Activated CD8-positive, alpha-beta T cell treated with anti-CD3 and anti-CD28 coated beads for 36 hours (primary cell): ENCODE measurements at regions not wholly inside any gene's neighbourhood (a gene's known extent, or its start where the extent isn't known, plus 50 kb on each side); places are given as distances from the start of the nearest gene placed in this dataset.

Experiments used
- ATAC-seq: fragments of 200-7000 bp; cut with Tn5 transposase; one replicate; pipeline ENCODE4 v1.10.0; 2021; ENCODE audit warnings: mild to moderate bottlenecking, moderate library complexity
- CTCF ChIA-PET: fragments of 350-600 bp; sonication (Branson Sonifier 250); formaldehyde crosslinking; loops from one replicate; lab custom pipeline; 2021; ENCODE audit warnings: antibody characterized with exemption; lab: Charles Lee
- POLR2A ChIA-PET: fragments of 350-600 bp; sonication (Branson Sonifier 250); formaldehyde crosslinking; loops from one replicate; lab custom pipeline; 2021; ENCODE audit warnings: antibody characterized with exemption; lab: Charles Lee
- DNase-seq: peaks from one replicate; pipeline ENCODE4 v3.0.0-alpha.2; 2020
- H3K27ac Mint-ChIP-seq: one replicate; pipeline ENCODE4 v1.8.0; 2021; ENCODE audit warnings: mild to moderate bottlenecking, mixed read lengths
- H3K27me3 Mint-ChIP-seq: one replicate; pipeline ENCODE4 v1.8.0; 2021; ENCODE audit warnings: mixed read lengths
- H3K36me3 Mint-ChIP-seq: one replicate; pipeline ENCODE4 v1.8.0; 2021; ENCODE audit warnings: low read depth, mixed read lengths
- H3K4me1 Mint-ChIP-seq: one replicate; pipeline ENCODE4 v1.8.0; 2021; ENCODE audit warnings: low read depth, mixed read lengths
- H3K4me3 Mint-ChIP-seq: one replicate; pipeline ENCODE4 v1.8.0; 2021; ENCODE audit warnings: mild to moderate bottlenecking, moderate library complexity, mixed read lengths
- H3K9me3 Mint-ChIP-seq: one replicate; pipeline ENCODE4 v1.8.0; 2021; ENCODE audit warnings: mixed read lengths
- intact Hi-C: fragments of 100-400 bp; cut with micrococcal nuclease; formaldehyde crosslinking; loops from one replicate; pipeline ENCODE4 v1.10.0; 2022
- TF ChIP-seq, protein P1 (sequence below): fragments of 200-600 bp; IDR thresholded peaks from one replicate; pipeline ENCODE4 v1.8.0; 2022; ENCODE audit warnings: antibody characterized with exemption, mild to moderate bottlenecking

- TF ChIP-seq, protein P1, sequence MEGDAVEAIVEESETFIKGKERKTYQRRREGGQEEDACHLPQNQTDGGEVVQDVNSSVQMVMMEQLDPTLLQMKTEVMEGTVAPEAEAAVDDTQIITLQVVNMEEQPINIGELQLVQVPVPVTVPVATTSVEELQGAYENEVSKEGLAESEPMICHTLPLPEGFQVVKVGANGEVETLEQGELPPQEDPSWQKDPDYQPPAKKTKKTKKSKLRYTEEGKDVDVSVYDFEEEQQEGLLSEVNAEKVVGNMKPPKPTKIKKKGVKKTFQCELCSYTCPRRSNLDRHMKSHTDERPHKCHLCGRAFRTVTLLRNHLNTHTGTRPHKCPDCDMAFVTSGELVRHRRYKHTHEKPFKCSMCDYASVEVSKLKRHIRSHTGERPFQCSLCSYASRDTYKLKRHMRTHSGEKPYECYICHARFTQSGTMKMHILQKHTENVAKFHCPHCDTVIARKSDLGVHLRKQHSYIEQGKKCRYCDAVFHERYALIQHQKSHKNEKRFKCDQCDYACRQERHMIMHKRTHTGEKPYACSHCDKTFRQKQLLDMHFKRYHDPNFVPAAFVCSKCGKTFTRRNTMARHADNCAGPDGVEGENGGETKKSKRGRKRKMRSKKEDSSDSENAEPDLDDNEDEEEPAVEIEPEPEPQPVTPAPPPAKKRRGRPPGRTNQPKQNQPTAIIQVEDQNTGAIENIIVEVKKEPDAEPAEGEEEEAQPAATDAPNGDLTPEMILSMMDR, result no peak
- intact Hi-C loops, result no loop called here
- peaks cover 2% of the 10 kb centered on the region for H3K27me3 Mint-ChIP-seq
- DNase-seq (no peak), ATAC-seq (no peak)
- H3K4me1 Mint-ChIP-seq, result no peaks in the 10 kb centered on the region
- no peak overlapping the region for H3K4me3 Mint-ChIP-seq
- ChIA-PET CTCF (no interaction called here), POLR2A (no interaction called here)
- no peaks in the 10 kb centered on the region for H3K36me3 Mint-ChIP-seq
- peaks cover under 1% of the 10 kb centered on the region for H3K9me3 Mint-ChIP-seq
- H3K27ac Mint-ChIP-seq, result no peak overlapping the region
Observed at GRCh38 chr17:11026903-11027302, 189.0 kb upstream of the PIRT start.

GRCh38 chr17:11023639-11024479 is 186.0 kb upstream of the PIRT start:
- DNase-seq, result no peak
- H3K27ac Mint-ChIP-seq, result no peak overlapping the region
- peaks cover 11% of the 10 kb centered on the region for H3K27me3 Mint-ChIP-seq
- ATAC-seq, result no peak
- TF ChIP-seq, protein P1, result no peak
- no peaks in the 10 kb centered on the region for H3K9me3 Mint-ChIP-seq
- no peaks in the 10 kb centered on the region for H3K4me1 Mint-ChIP-seq
- H3K36me3 Mint-ChIP-seq, result no peaks in the 10 kb centered on the region
- CTCF ChIA-PET, result interaction anchor here (1.6 kb wide), 1 partner anchor 121 kb away, joined by 3 read pairs; no protein-coding TSS in a partner anchor
- intact Hi-C loops, result no loop called here
- H3K4me3 Mint-ChIP-seq, result no peak overlapping the region
- POLR2A ChIA-PET, result no interaction called here

DNA sequence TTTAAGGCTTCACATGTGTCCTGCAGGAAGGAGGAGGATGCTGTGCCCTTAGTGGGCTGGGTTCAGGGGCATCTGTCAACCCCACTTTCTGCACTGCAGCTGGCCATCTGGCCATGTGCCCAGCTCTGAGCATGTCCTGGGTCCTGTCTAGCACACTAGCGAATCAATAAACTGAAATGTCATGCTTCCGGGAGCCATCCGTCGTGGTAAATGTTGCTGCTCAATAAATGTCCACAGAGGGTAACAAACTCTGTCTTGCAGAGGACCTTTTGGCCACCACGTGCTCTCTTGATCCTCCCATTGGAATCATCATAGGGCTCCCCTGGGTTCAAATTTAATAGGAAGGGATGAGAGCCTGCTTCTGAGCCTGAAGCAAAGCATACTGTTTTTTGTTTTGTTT is 168.6 kb upstream of the PIRT start:
- H3K4me1 Mint-ChIP-seq, result no peaks in the 10 kb centered on the region

DNA sequence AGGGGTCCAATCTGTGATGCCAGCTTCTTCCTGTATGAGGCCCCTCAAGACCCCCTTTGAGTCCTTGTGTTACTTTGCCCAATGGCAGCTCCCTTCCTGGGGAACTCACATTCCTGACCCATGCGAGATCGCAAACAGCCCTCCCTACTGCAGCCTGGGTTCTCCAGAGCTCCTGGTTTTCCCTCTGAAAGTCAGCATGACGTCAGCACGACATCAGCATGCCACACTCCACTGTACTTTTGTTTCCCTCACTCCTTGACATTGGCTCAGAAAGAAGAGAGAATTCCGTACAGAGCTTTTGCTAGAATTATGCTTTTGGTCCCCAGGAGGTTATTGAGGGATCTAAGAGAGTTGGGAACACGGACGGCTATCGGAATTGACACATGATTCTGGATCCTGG is 168.1 kb upstream of the PIRT start:
- H3K27me3 Mint-ChIP-seq, result peaks cover 3% of the 10 kb centered on the region
- ChIA-PET CTCF (no interaction called here), POLR2A (no interaction called here)
- no peaks in the 10 kb centered on the region for H3K9me3 Mint-ChIP-seq
- DNase-seq (no peak), ATAC-seq (no peak)
- no peak overlapping the region for H3K4me3 Mint-ChIP-seq
- no peaks in the 10 kb centered on the region for H3K4me1 Mint-ChIP-seq
- no peak overlapping the region for H3K27ac Mint-ChIP-seq
- no peaks in the 10 kb centered on the region for H3K36me3 Mint-ChIP-seq
- TF ChIP-seq, protein P1, result no peak
- intact Hi-C loops, result no loop called here

More for the DNA sequence above, 168.6 kb upstream of the PIRT start:
- Mint-ChIP-seq H3K9me3 (no peaks in the 10 kb centered on the region), H3K27me3 (peaks cover 3% of the 10 kb centered on the region), H3K4me3 (no peak overlapping the region), H3K27ac (no peak overlapping the region), H3K36me3 (no peaks in the 10 kb centered on the region)
- ChIA-PET POLR2A (no interaction called here), CTCF (no interaction called here)
- intact Hi-C loops, result no loop called here
- DNase-seq (no peak), ATAC-seq (no peak)
- TF ChIP-seq, protein P1, result no peak

GRCh38 chr17:11002417-11002816 is 164.5 kb upstream of the PIRT start:
- Mint-ChIP-seq H3K27ac (no peak overlapping the region), H3K36me3 (no peaks in the 10 kb centered on the region), H3K4me3 (no peak overlapping the region), H3K4me1 (no peaks in the 10 kb centered on the region), H3K27me3 (peaks cover 3% of the 10 kb centered on the region), H3K9me3 (no peaks in the 10 kb centered on the region)
- DNase-seq (no peak), ATAC-seq (no peak)
- TF ChIP-seq, protein P1, result no peak
- ChIA-PET CTCF (no interaction called here), POLR2A (interaction anchor here (1.4 kb wide), 1 partner anchor 12 kb away, joined by 6 read pairs; no protein-coding TSS in a partner anchor)
- intact Hi-C loops, result no loop called here
